Fibroblast of lung (primary cell): ENCODE measurements at regions not wholly inside any gene's neighbourhood (a gene's known extent, or its start where the extent isn't known, plus 50 kb on each side); places are given as distances from the start of the nearest gene placed in this dataset.

ENCODE experiments used
- CTCF ChIP-seq, 2 donors: IDR thresholded peaks in 1 of 2; conservative IDR thresholded peaks in 1 of 2; 1 replicate in 1 of 2; 2 replicates in 1 of 2; pipeline ENCODE4 v1.5.1; 2011 to 2012; ENCODE audit warnings: low read length in 2 of 2, control low read depth in 1 of 2, inconsistent platforms in 1 of 2, low read depth in 1 of 2, mild to moderate bottlenecking in 1 of 2
- EZH2 ChIP-seq: IDR thresholded peaks from 2 replicates; pipeline ENCODE4 v1.5.1; 2012; ENCODE audit warnings: low read length, control low read depth, mild to moderate bottlenecking; ENCODE audit errors: missing control alignments

DNA sequence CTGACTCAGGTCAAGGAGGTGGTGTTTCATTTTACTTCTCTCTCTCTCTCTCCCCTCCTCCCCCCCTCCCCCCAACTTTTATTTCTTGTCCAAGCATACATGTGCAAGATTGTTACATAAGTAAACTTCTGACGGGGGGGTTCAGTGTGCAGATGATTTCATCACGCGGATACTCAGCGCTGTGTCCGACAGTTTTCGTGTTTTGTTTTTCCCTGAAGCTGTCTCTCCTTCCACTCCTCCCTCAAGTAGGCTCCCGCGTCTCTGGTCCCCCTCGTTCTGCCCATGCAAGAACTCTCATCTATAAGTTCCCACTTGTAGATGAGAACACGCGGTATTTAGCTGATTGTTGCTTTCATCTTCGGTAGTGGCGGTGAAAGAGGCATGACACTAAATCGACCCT, 111.0 kb upstream of the ANKRD30BL start:
- TF ChIP-seq CTCF (conservative IDR thresholded peaks at IDR 0.05 in 1 of 2, IDR thresholded peaks at IDR 0.05 in 1 of 2; ENCODE audit: low read depth in 1 of 2, low read length in 2 of 2) (no peak), EZH2 (no peak)
